Stimulated activated CD4-positive, alpha-beta T cell treated with anti-CD3 and anti-CD28 coated beads, Interleukin-12 subunit alpha, Interleukin-12 subunit beta, amount 100 ng/mL, for 48 hours (primary cell): ENCODE measurements at regions not wholly inside any gene's neighbourhood (a gene's known extent, or its start where the extent isn't known, plus 50 kb on each side); places are given as distances from the start of the nearest gene placed in this dataset.
"Not testable (repeated sequence)": the region's sequence is repeated elsewhere in the genome, so short reads cannot be mapped to it uniquely, and the experiment has no call there.

Experiments used
- DNase-seq, 3 donors: peaks; one replicate each; pipeline ENCODE4 v3.0.0-alpha.2; 2020; ENCODE audit warnings: low read depth in 2 of 3, low spot score in 1 of 3

GRCh38 chr3:161689584-161690298, 193.1 kb downstream of the OTOL1 start:
- no peak for DNase-seq

GRCh38 chr3:161690299-161690620, 193.7 kb downstream of the OTOL1 start:
- DNase-seq, result no peak

- no peak for DNase-seq
These were observed 195.1 kb downstream of the OTOL1 start for GRCh38 chr3:161691677-161692076.

- no peak for DNase-seq
These were observed 198.3 kb downstream of the OTOL1 start for GRCh38 chr3:161694682-161695564.

GRCh38 chr3:161695811-161696210, 199.2 kb downstream of the OTOL1 start:
- DNase-seq, result no peak

- no peak for DNase-seq
These were observed 204.4 kb downstream of the OTOL1 start for GRCh38 chr3:161700998-161701397.

- not testable (repeated sequence) for DNase-seq
These were observed 210.6 kb downstream of the OTOL1 start for GRCh38 chr3:161707253-161707652.

GRCh38 chr3:161713731-161714130, 217.1 kb downstream of the OTOL1 start:
- DNase-seq, result no peak

- no peak for DNase-seq
These were observed 235.4 kb downstream of the OTOL1 start for GRCh38 chr3:161731968-161732367.

- DNase-seq, result no peak
These were observed 240.6 kb downstream of the OTOL1 start for GRCh38 chr3:161737171-161737570.

- no peak for DNase-seq
These were observed 243.8 kb downstream of the OTOL1 start for GRCh38 chr3:161740421-161740820.

GRCh38 chr3:161744366-161744765, 247.8 kb downstream of the OTOL1 start:
- DNase-seq, result no peak

GRCh38 chr3:161745741-161746140, 249.1 kb downstream of the OTOL1 start:
- DNase-seq, result no peak

- no peak for DNase-seq
These were observed 251.4 kb downstream of the OTOL1 start for GRCh38 chr3:161748049-161748448.

- no peak for DNase-seq
These were observed 257.9 kb downstream of the OTOL1 start for GRCh38 chr3:161754420-161755053.

- no peak for DNase-seq
These were observed 262.8 kb downstream of the OTOL1 start for GRCh38 chr3:161759444-161759843.

- no peak for DNase-seq
These were observed 269.7 kb downstream of the OTOL1 start for GRCh38 chr3:161766331-161766730.

GRCh38 chr3:161770484-161771386, 274.1 kb downstream of the OTOL1 start:
- DNase-seq, result no peak

GRCh38 chr3:161781381-161781780, 284.8 kb downstream of the OTOL1 start:
- DNase-seq, result no peak

GRCh38 chr3:161793194-161793930, 296.8 kb downstream of the OTOL1 start:
- DNase-seq, result no peak
